ENCODE measurements at regions not wholly inside any gene's neighbourhood (a gene's known extent, or its start where the extent isn't known, plus 50 kb on each side); places are given as distances from the start of the nearest gene placed in this dataset.

DNA sequence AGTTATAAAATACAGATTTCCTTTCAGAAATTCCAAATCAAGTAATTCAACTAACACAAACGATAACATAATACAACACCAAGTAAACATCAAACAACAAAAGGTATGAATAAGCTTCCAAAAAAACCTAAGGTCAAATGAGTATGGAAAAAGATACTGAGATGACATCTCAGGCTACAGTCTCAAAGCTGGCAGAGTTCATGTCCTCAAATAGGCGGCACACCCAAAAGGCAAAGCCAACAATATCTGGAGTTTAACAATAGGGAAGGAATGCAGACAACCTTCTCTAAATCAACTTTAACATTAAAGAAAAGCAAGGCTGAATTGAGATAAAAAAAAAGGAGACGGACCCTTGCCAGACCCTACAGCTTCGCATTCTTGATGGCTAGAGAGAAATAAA is 346.6 kb downstream of the RSL24D1 start:
- no peak for TF ChIP-seq POLR2A (IDR thresholded peaks at IDR 0.05; ENCODE audit: low read length)
- TF ChIP-seq, protein P1, sequence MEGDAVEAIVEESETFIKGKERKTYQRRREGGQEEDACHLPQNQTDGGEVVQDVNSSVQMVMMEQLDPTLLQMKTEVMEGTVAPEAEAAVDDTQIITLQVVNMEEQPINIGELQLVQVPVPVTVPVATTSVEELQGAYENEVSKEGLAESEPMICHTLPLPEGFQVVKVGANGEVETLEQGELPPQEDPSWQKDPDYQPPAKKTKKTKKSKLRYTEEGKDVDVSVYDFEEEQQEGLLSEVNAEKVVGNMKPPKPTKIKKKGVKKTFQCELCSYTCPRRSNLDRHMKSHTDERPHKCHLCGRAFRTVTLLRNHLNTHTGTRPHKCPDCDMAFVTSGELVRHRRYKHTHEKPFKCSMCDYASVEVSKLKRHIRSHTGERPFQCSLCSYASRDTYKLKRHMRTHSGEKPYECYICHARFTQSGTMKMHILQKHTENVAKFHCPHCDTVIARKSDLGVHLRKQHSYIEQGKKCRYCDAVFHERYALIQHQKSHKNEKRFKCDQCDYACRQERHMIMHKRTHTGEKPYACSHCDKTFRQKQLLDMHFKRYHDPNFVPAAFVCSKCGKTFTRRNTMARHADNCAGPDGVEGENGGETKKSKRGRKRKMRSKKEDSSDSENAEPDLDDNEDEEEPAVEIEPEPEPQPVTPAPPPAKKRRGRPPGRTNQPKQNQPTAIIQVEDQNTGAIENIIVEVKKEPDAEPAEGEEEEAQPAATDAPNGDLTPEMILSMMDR (IDR thresholded peaks at IDR 0.05) = no peak
- TF ChIP-seq TP53 (CRISPR knock-in tag; IDR thresholded peaks at IDR 0.05) = no peak
- TF ChIP-seq CEBPB (IDR thresholded peaks at IDR 0.05) = no peak
- TF ChIP-seq KDM1A (IDR thresholded peaks at IDR 0.05; ENCODE audit: low read depth) = no peak
- TF ChIP-seq, protein P2, sequence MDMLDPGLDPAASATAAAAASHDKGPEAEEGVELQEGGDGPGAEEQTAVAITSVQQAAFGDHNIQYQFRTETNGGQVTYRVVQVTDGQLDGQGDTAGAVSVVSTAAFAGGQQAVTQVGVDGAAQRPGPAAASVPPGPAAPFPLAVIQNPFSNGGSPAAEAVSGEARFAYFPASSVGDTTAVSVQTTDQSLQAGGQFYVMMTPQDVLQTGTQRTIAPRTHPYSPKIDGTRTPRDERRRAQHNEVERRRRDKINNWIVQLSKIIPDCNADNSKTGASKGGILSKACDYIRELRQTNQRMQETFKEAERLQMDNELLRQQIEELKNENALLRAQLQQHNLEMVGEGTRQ (IDR thresholded peaks at IDR 0.05) = no peak
- TF ChIP-seq RNF2 (IDR thresholded peaks at IDR 0.05; ENCODE audit: borderline replicate concordance, low read depth) = no peak
- TF ChIP-seq EHMT2 (IDR thresholded peaks at IDR 0.05; ENCODE audit: low read depth) = no peak

All from A549 (cell line).